ENCODE measurements at regions not wholly inside any gene's neighbourhood (a gene's known extent, or its start where the extent isn't known, plus 50 kb on each side); places are given as distances from the start of the nearest gene placed in this dataset.

- ChIA-PET POLR2A (no interaction called here), CTCF (no interaction called here)
- Histone ChIP-seq H3F3A (replicated peaks; ENCODE audit: insufficient read depth) (no peaks in the 10 kb centered on the region), H2AFZ (ENCODE audit: low read depth) (no peak overlapping the region), H3K36me3 (replicated peaks in 1 of 2; ENCODE audit: control insufficient read depth in 1 of 2, insufficient read depth in 2 of 2, low read length in 1 of 2) (no peaks in the 10 kb centered on the region), H3K9ac (no peak overlapping the region), H3K4me1 (ENCODE audit: control insufficient read depth in 1 of 2, insufficient read depth in 2 of 2, low read depth in 1 of 2, low read length in 1 of 2) (peaks cover 0 to 5% of the 10 kb centered on the region in 2 experiments; a peak in 1 of 4 replicates), H3K9me3 (no peaks in the 10 kb centered on the region), H3K79me2 (ENCODE audit: insufficient read depth) (no peaks in the 10 kb centered on the region), H3K4me2 (no peak overlapping the region), H3K27me3 (ENCODE audit: insufficient read depth) (no peaks in the 10 kb centered on the region), H3K4me3 (ENCODE audit: low read depth in 2 of 2, low read length in 1 of 2) (no peak overlapping the region), H3K27ac (ENCODE audit: low read depth in 2 of 2, low read length in 1 of 2) (no peak overlapping the region), H4K20me1 (ENCODE audit: insufficient read depth) (no peaks in the 10 kb centered on the region), H3K9me2 (no peaks in the 10 kb centered on the region)
- whole genome bisulfite sequencing (ENCODE audit: low lambda C conversion rate): 44% methylated on average over 11 of the region's 14 CpGs
- no peak for DNase-seq
- no peak for TF ChIP-seq IRF3 (IDR thresholded peaks at IDR 0.05; ENCODE audit: low read depth, low read length)
- TF ChIP-seq USF1 (IDR thresholded peaks at IDR 0.05; ENCODE audit: borderline replicate concordance, low read depth): no peak
- no peak for TF ChIP-seq JUND (IDR thresholded peaks at IDR 0.05)
- no peak for TF ChIP-seq GABPA (IDR thresholded peaks at IDR 0.05; ENCODE audit: low read depth)
- no peak for TF ChIP-seq SMC3 (IDR thresholded peaks at IDR 0.05; ENCODE audit: low read depth, low read length)
- no peak for TF ChIP-seq PBX3 (IDR thresholded peaks at IDR 0.05)
- TF ChIP-seq GATA2 (CRISPR knock-in tag; IDR thresholded peaks at IDR 0.05): no peak
- TF ChIP-seq FOXJ3 (CRISPR knock-in tag; IDR thresholded peaks at IDR 0.05): no peak
- no peak for TF ChIP-seq NRF1 (IDR thresholded peaks at IDR 0.05; ENCODE audit: low read depth, low read length)
- no peak for TF ChIP-seq FOSL2 (IDR thresholded peaks at IDR 0.05; ENCODE audit: borderline replicate concordance, low read depth)
- TF ChIP-seq SIN3A (IDR thresholded peaks at IDR 0.05; ENCODE audit: borderline replicate concordance, low read depth, low read length): no peak
Observed at GRCh38 chr2:128812183-128812940, 493.7 kb upstream of the HS6ST1 start.

- no peaks in the 10 kb centered on the region for H4K20me1 ChIP-seq (ENCODE audit: insufficient read depth)
- H3K9me2 ChIP-seq: no peaks in the 10 kb centered on the region
- no peaks in the 10 kb centered on the region for H3K36me3 ChIP-seq (replicated peaks in 1 of 2; ENCODE audit: control insufficient read depth in 1 of 2, insufficient read depth in 2 of 2, low read length in 1 of 2)
- H3K9ac ChIP-seq: no peak overlapping the region
- no peaks in the 10 kb centered on the region for H3K79me2 ChIP-seq (ENCODE audit: insufficient read depth)
- no peaks in the 10 kb centered on the region for H3K27me3 ChIP-seq (ENCODE audit: insufficient read depth)
- peaks cover 0 to 5% of the 10 kb centered on the region in 2 experiments; a peak in 1 of 4 replicates for H3K4me1 ChIP-seq (ENCODE audit: control insufficient read depth in 1 of 2, insufficient read depth in 2 of 2, low read depth in 1 of 2, low read length in 1 of 2)
- H3K9me3 ChIP-seq: no peaks in the 10 kb centered on the region
- 16% methylated on average over 7 of the region's 7 CpGs for WGBS (ENCODE audit: low lambda C conversion rate)
- TF ChIP-seq YY1 (IDR thresholded peaks at IDR 0.05; ENCODE audit: low read depth) (no peak), CTCF (IDR thresholded peaks at IDR 0.05) (no peak)
- no peak overlapping the region for H3K4me3 ChIP-seq (ENCODE audit: low read depth in 2 of 2, low read length in 1 of 2)
- H3F3A ChIP-seq (replicated peaks; ENCODE audit: insufficient read depth): no peaks in the 10 kb centered on the region
- CTCF ChIA-PET: interaction anchor here (0.7 kb wide), 1 partner anchor 58 kb away, joined by 4 read pairs; no protein-coding TSS in a partner anchor
- H2AFZ ChIP-seq (ENCODE audit: low read depth): no peak overlapping the region
- H3K4me2 ChIP-seq: no peak overlapping the region
- peak; percentile 48 for DNase-seq
- no peak overlapping the region for H3K27ac ChIP-seq (ENCODE audit: low read depth in 2 of 2, low read length in 1 of 2)
- POLR2A ChIA-PET: no interaction called here
Observed at GRCh38 chr2:128813352-128814034, 494.8 kb upstream of the HS6ST1 start.

All from SK-N-SH (cell line).